ENCODE measurements at regions not wholly inside any gene's neighbourhood (a gene's known extent, or its start where the extent isn't known, plus 50 kb on each side); places are given as distances from the start of the nearest gene placed in this dataset.
A peak's percentile ranks its signal among the peaks of the same experiment; 100 is the strongest.
"Not testable (repeated sequence)": the region's sequence is repeated elsewhere in the genome, so short reads cannot be mapped to it uniquely, and the experiment has no call there.

DNA sequence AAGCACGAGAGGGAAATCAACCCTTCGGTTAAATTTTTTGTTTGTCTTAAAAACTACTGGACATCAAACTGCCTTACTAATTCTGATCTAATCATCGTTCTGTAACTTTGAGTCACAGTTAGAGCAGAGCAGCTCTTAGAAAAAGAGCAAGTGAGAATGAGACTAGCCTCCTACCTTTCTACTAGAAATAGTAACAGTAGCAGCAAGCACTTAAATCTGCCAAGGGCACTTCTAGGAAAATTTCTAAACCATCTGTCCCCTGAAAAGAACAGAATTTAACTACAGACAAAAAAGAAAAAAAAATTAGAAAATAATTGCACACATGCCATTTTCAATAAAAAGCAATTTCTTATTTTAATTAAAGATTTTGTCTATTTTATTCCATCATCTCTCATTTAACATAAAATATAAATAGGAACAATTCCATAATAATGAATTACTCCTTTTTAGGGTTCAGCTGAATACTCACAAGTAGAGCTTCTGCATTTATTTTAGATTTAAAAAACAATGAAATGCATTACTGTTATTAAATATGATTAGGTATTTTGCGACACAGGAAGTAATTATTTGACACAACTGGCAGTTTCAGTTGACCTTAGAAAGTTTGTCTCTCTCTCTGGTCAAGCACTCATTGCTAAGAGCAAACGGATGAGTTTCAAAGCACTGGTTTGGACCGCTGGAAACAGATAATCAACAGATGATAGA is 250.8 kb upstream of the SOX9 start:
- POLR2A ChIA-PET (ENCODE audit: partially characterized antibody) = no interaction called here
- H3K36me3 Mint-ChIP-seq = no peaks in the 10 kb centered on the region
- Histone ChIP-seq H3K27me3 (ENCODE audit: insufficient read depth, low read length) (no peaks in the 10 kb centered on the region), H3K4me3 (ENCODE audit: low read length in 2 of 2) (no peak overlapping the region), H3K36me3 (ENCODE audit: insufficient read depth, low read length) (no peaks in the 10 kb centered on the region), H3K27ac (ENCODE audit: low read depth, low read length) (no peak overlapping the region), H3K4me1 (ENCODE audit: insufficient read depth, low read length) (no peaks in the 10 kb centered on the region), H3K9me3 (ENCODE audit: control insufficient read depth in 1 of 2, low read length in 2 of 2) (no peaks in the 10 kb centered on the region)
- intact Hi-C loops (cut with micrococcal nuclease) = no loop called here
- no peak overlapping the region for H3K4me3 Mint-ChIP-seq
- no peak overlapping the region for H3K27ac Mint-ChIP-seq
- no peaks in the 10 kb centered on the region for H3K27me3 Mint-ChIP-seq
- CTCF ChIA-PET (ENCODE audit: partially characterized antibody) = no interaction called here
- H3K4me1 Mint-ChIP-seq = no peaks in the 10 kb centered on the region
- H3K9me3 Mint-ChIP-seq = no peaks in the 10 kb centered on the region
- DNase-seq = no peak

DNA sequence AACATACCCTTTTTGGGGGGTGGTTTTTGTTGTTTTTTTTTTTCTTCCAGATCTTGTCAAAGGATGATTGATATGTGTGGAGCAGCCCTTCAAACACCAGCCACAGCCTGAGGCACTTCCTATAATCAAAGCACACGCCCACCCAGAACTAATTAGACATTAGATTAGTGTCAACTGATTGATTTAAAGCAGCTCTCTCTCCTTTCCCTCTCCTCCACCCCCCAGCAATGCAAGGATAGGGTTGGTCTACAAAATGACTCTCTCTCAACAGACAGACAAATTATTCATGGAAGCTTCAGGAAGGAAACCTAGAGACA is 250.3 kb upstream of the SOX9 start:
- Histone ChIP-seq H3K27ac (ENCODE audit: low read depth, low read length) (no peak overlapping the region), H3K27me3 (ENCODE audit: insufficient read depth, low read length) (no peaks in the 10 kb centered on the region), H3K4me3 (ENCODE audit: low read length in 2 of 2) (no peak overlapping the region), H3K36me3 (ENCODE audit: insufficient read depth, low read length) (no peaks in the 10 kb centered on the region), H3K4me1 (ENCODE audit: insufficient read depth, low read length) (no peaks in the 10 kb centered on the region), H3K9me3 (ENCODE audit: control insufficient read depth in 1 of 2, low read length in 2 of 2) (no peaks in the 10 kb centered on the region)
- no peaks in the 10 kb centered on the region for H3K36me3 Mint-ChIP-seq
- H3K4me1 Mint-ChIP-seq = no peaks in the 10 kb centered on the region
- H3K4me3 Mint-ChIP-seq = no peak overlapping the region
- intact Hi-C loops (cut with micrococcal nuclease) = no loop called here
- H3K27me3 Mint-ChIP-seq = no peaks in the 10 kb centered on the region
- H3K9me3 Mint-ChIP-seq = no peaks in the 10 kb centered on the region
- POLR2A ChIA-PET (ENCODE audit: partially characterized antibody) = no interaction called here
- no peak overlapping the region for H3K27ac Mint-ChIP-seq
- no peak for DNase-seq
- CTCF ChIA-PET (ENCODE audit: partially characterized antibody) = no interaction called here

DNA sequence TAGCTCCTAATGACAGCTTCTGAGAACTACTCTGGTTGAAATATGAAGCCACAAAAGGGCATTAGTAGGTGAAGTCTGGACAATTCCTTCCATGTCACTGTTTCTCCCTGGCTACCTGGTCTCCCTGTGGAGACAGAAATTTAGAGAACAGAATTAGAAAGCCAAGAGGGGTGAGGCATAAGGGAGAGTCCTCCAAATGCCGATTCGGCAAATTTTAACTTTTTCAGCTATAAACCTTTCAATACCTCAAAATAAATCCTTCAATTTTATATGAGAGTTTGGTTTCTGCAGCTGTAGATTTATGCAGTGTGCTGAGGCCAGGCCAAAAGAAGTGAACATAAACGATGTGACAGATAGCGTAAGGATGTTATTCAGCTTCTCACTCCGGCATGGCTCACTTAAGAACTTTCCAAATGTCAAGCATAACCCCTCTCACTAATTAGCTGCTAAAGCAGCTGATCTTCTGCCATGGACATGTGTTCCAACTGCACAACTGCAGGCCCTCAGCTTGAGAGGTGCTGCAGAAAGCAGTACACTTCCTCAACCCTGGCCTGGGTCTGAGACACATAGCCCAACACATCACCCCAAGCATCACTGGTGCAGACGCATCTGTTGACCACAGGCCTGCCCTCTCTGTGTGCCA is 247.9 kb upstream of the SOX9 start:
- Mint-ChIP-seq H3K27ac (no peak overlapping the region), H3K4me1 (no peaks in the 10 kb centered on the region), H3K36me3 (no peaks in the 10 kb centered on the region), H3K27me3 (no peaks in the 10 kb centered on the region), H3K9me3 (no peaks in the 10 kb centered on the region), H3K4me3 (no peak overlapping the region)
- no peaks in the 10 kb centered on the region for H3K36me3 ChIP-seq (ENCODE audit: insufficient read depth, low read length)
- ChIA-PET POLR2A (ENCODE audit: partially characterized antibody) (no interaction called here), CTCF (ENCODE audit: partially characterized antibody) (no interaction called here)
- no peak for DNase-seq
- H3K4me3 ChIP-seq (ENCODE audit: low read length in 2 of 2) = no peak overlapping the region
- H3K27ac ChIP-seq (ENCODE audit: low read depth, low read length) = no peak overlapping the region
- no peaks in the 10 kb centered on the region for H3K27me3 ChIP-seq (ENCODE audit: insufficient read depth, low read length)
- H3K9me3 ChIP-seq (ENCODE audit: control insufficient read depth in 1 of 2, low read length in 2 of 2) = no peaks in the 10 kb centered on the region
- intact Hi-C loops (cut with micrococcal nuclease) = no loop called here
- H3K4me1 ChIP-seq (ENCODE audit: insufficient read depth, low read length) = no peaks in the 10 kb centered on the region

DNA sequence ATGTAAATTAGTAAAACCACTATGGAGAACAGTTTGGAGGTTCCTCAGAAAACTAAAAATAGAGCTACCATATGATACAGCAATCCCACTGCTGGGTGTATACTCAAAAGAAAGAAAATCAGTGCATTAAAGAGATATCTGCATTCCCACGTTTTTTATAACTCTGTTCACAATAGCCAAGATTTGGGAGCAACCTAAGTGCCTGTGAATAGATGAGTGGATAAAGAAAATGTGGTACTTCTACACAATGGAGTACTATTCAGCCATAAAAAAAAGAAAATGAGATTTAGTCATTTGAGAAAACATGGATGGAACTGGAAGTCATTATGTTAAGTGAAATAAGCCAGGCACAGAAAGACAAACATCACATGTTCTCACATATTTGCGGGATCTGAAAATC is 246.0 kb upstream of the SOX9 start:
- POLR2A ChIA-PET (ENCODE audit: partially characterized antibody); DNase-seq; H3K9me3 ChIP-seq (ENCODE audit: control insufficient read depth in 1 of 2, low read length in 2 of 2): not testable (repeated sequence)

GRCh38 chr17:71878271-71878670 is 242.5 kb upstream of the SOX9 start:
- no peak for DNase-seq
- no peaks in the 10 kb centered on the region for H3K4me1 Mint-ChIP-seq
- Histone ChIP-seq H3K27ac (ENCODE audit: low read depth, low read length) (no peak overlapping the region), H3K27me3 (ENCODE audit: insufficient read depth, low read length) (no peaks in the 10 kb centered on the region), H3K4me1 (ENCODE audit: insufficient read depth, low read length) (no peaks in the 10 kb centered on the region), H3K36me3 (ENCODE audit: insufficient read depth, low read length) (no peaks in the 10 kb centered on the region), H3K4me3 (ENCODE audit: low read length in 2 of 2) (no peak overlapping the region), H3K9me3 (ENCODE audit: control insufficient read depth in 1 of 2, low read length in 2 of 2) (no peaks in the 10 kb centered on the region)
- no peak overlapping the region for H3K4me3 Mint-ChIP-seq
- peak overlapping the region in 1 of 7 donors; percentile 25 for H3K27ac Mint-ChIP-seq
- CTCF ChIA-PET (ENCODE audit: partially characterized antibody) = no interaction called here
- intact Hi-C loops (cut with micrococcal nuclease) = no loop called here
- no peaks in the 10 kb centered on the region for H3K36me3 Mint-ChIP-seq
- no peaks in the 10 kb centered on the region for H3K27me3 Mint-ChIP-seq
- POLR2A ChIA-PET (ENCODE audit: partially characterized antibody) = no interaction called here
- peaks cover 0 to 3% (median 0%) of the 10 kb centered on the region in 8 donors for H3K9me3 Mint-ChIP-seq

More for the DNA sequence above, 246.0 kb upstream of the SOX9 start:
- H3K4me3 ChIP-seq (ENCODE audit: low read length in 2 of 2); H3K4me1 ChIP-seq (ENCODE audit: insufficient read depth, low read length); H3K27ac Mint-ChIP-seq; intact Hi-C loops (cut with micrococcal nuclease); H3K36me3 Mint-ChIP-seq; H3K27me3 Mint-ChIP-seq; H3K36me3 ChIP-seq (ENCODE audit: insufficient read depth, low read length); H3K4me1 Mint-ChIP-seq; H3K9me3 Mint-ChIP-seq; CTCF ChIA-PET (ENCODE audit: partially characterized antibody); H3K4me3 Mint-ChIP-seq; H3K27me3 ChIP-seq (ENCODE audit: insufficient read depth, low read length); H3K27ac ChIP-seq (ENCODE audit: low read depth, low read length): not testable (repeated sequence)

- H3K9me3 Mint-ChIP-seq = peaks cover 0 to 3% (median 0%) of the 10 kb centered on the region in 8 donors
- no peak overlapping the region for H3K27ac Mint-ChIP-seq
- H3K4me1 Mint-ChIP-seq = no peaks in the 10 kb centered on the region
- ChIA-PET POLR2A (ENCODE audit: partially characterized antibody) (no interaction called here), CTCF (ENCODE audit: partially characterized antibody) (no interaction called here)
- intact Hi-C loops (cut with micrococcal nuclease) = no loop called here
- H3K4me3 Mint-ChIP-seq = no peak overlapping the region
- H3K36me3 Mint-ChIP-seq = no peaks in the 10 kb centered on the region
- no peak overlapping the region for H3K27ac ChIP-seq (ENCODE audit: low read depth, low read length)
- no peak overlapping the region for H3K4me3 ChIP-seq (ENCODE audit: low read length in 2 of 2)
- no peaks in the 10 kb centered on the region for H3K36me3 ChIP-seq (ENCODE audit: insufficient read depth, low read length)
- no peaks in the 10 kb centered on the region for H3K9me3 ChIP-seq (ENCODE audit: control insufficient read depth in 1 of 2, low read length in 2 of 2)
- H3K27me3 ChIP-seq (ENCODE audit: insufficient read depth, low read length) = no peaks in the 10 kb centered on the region
- no peaks in the 10 kb centered on the region for H3K4me1 ChIP-seq (ENCODE audit: insufficient read depth, low read length)
- H3K27me3 Mint-ChIP-seq = no peaks in the 10 kb centered on the region
- no peak for DNase-seq
These were observed 241.8 kb upstream of the SOX9 start for GRCh38 chr17:71878998-71879397.

- Histone ChIP-seq H3K36me3 (ENCODE audit: insufficient read depth, low read length) (no peaks in the 10 kb centered on the region), H3K27ac (ENCODE audit: low read depth, low read length) (no peak overlapping the region), H3K4me1 (ENCODE audit: insufficient read depth, low read length) (no peaks in the 10 kb centered on the region), H3K9me3 (ENCODE audit: control insufficient read depth in 1 of 2, low read length in 2 of 2) (no peaks in the 10 kb centered on the region), H3K27me3 (ENCODE audit: insufficient read depth, low read length) (no peaks in the 10 kb centered on the region), H3K4me3 (ENCODE audit: low read length in 2 of 2) (no peak overlapping the region)
- intact Hi-C loops (cut with micrococcal nuclease) = no loop called here
- Mint-ChIP-seq H3K9me3 (peaks cover 0 to 4% (median 0%) of the 10 kb centered on the region in 8 donors), H3K27ac (no peak overlapping the region), H3K36me3 (no peaks in the 10 kb centered on the region), H3K4me1 (peaks cover 0 to 2% (median 0%) of the 10 kb centered on the region in 4 donors), H3K4me3 (no peak overlapping the region), H3K27me3 (no peaks in the 10 kb centered on the region)
- ChIA-PET CTCF (ENCODE audit: partially characterized antibody) (no interaction called here), POLR2A (ENCODE audit: partially characterized antibody) (no interaction called here)
- DNase-seq = no peak
These were observed 239.8 kb upstream of the SOX9 start for GRCh38 chr17:71881041-71881440.

- CTCF ChIA-PET (ENCODE audit: partially characterized antibody) = no interaction called here
- no peaks in the 10 kb centered on the region for H3K27me3 ChIP-seq (ENCODE audit: insufficient read depth, low read length)
- no peak overlapping the region for H3K4me3 Mint-ChIP-seq
- H3K4me1 ChIP-seq (ENCODE audit: insufficient read depth, low read length) = no peaks in the 10 kb centered on the region
- H3K36me3 Mint-ChIP-seq = no peaks in the 10 kb centered on the region
- POLR2A ChIA-PET (ENCODE audit: partially characterized antibody) = no interaction called here
- H3K27ac ChIP-seq (ENCODE audit: low read depth, low read length) = no peak overlapping the region
- no peak overlapping the region for H3K4me3 ChIP-seq (ENCODE audit: low read length in 2 of 2)
- peaks cover 0 to 4% (median 0%) of the 10 kb centered on the region in 8 donors for H3K9me3 Mint-ChIP-seq
- no peak overlapping the region for H3K27ac Mint-ChIP-seq
- no peaks in the 10 kb centered on the region for H3K36me3 ChIP-seq (ENCODE audit: insufficient read depth, low read length)
- peaks cover 0 to 2% (median 0%) of the 10 kb centered on the region in 4 donors for H3K4me1 Mint-ChIP-seq
- H3K9me3 ChIP-seq (ENCODE audit: control insufficient read depth in 1 of 2, low read length in 2 of 2) = no peaks in the 10 kb centered on the region
- no peak for DNase-seq
- H3K27me3 Mint-ChIP-seq = no peaks in the 10 kb centered on the region
- intact Hi-C loops (cut with micrococcal nuclease) = no loop called here
These were observed 239.2 kb upstream of the SOX9 start for GRCh38 chr17:71881581-71881980.

Data from CD4-positive, alpha-beta memory T cell (primary cell).